ENCODE measurements at regions not wholly inside any gene's neighbourhood (a gene's known extent, or its start where the extent isn't known, plus 50 kb on each side); places are given as distances from the start of the nearest gene placed in this dataset.
A peak's percentile ranks its signal among the peaks of the same experiment; 100 is the strongest.

DNA sequence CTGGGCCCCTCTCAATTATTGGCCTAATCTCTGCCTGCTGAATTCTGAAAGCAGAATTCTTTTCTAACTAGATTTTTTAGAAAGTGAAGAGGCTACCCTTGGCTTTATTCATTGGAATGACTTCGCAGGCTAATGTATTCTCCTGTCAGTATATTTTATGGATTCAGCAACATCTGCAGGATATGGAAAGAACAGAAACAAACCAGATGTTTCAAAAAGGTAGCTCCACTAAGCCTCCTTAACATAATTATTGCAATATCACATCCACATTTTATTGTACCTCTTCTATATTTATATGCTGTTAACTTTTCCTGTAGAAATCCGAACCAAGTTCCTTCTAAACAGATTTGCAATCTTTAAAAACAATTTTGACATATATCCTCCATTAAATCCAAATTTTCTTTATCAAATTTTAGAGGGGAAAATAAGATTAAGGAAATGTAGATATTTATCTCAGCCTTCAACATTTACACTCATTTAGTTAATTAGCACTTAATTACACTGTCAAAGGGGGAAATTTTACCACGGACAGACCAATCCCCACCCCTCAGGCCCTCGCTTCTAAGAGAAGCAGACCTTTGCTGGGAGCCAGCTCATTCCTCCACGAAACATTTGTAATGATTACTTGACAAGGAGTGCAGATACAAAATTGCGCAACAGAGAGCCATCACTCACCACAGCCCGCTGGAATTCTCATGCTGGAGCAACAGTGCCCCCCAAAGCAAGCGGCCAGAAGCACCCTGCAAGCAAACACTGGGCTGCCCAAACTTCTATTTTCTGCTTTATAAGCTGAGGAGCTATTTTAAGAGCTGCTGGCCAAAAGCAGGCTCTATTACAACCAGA, 253.4 kb downstream of the ETAA1 start:
- Histone ChIP-seq H3K4me3 (ENCODE audit: low read length) (no peak overlapping the region), H3K27me3 (ENCODE audit: low read length) (peaks cover 7% of the 10 kb centered on the region; the same call in 1 of the 2 replicates), H3K9ac (ENCODE audit: low read length) (no peak overlapping the region), H3K9me2 (replicated peaks; ENCODE audit: insufficient read depth, low read length) (no peaks in the 10 kb centered on the region), H3K4me1 (ENCODE audit: low read length) (peaks cover 25% of the 10 kb centered on the region), H3K27ac (ENCODE audit: low read length) (no peak overlapping the region), H3K4me2 (ENCODE audit: low read depth, low read length, poor library complexity, severe bottlenecking) (peak overlapping the region; percentile 22), H4K20me1 (ENCODE audit: insufficient read depth, low read depth, low read length) (no peaks in the 10 kb centered on the region), H2AFZ (ENCODE audit: low read length) (0 out of 2 replicates have a peak overlapping the region, but pooled peaks have one; percentile 9), H3K36me3 (ENCODE audit: insufficient read depth, low read length) (no peaks in the 10 kb centered on the region), H3K79me2 (ENCODE audit: low read length) (no peaks in the 10 kb centered on the region), H3K9me3 (ENCODE audit: low read length) (peaks cover 8% of the 10 kb centered on the region)
- peak; percentile 86 for DNase-seq

DNA sequence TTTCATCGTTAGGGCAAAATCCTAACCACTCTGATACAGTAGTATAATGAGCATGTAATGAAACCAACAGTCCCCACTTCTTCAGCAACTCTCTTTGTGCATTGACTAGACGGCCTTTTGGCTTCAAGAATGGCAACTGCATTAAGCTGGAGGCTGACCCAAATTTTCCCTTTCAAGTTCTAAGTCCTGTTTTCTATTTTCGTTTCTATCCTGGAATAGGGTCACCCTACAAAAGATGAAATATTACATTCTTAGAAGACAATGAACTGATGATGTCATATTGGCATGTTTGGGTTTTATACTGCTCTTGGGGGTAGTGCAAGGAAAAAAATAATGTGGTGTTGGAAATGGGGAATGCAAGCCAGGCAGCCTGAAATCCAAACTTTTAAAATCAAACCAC, 254.4 kb downstream of the ETAA1 start:
- Histone ChIP-seq H3K4me2 (ENCODE audit: low read depth, low read length, poor library complexity, severe bottlenecking) (peak overlapping the region; percentile 22), H3K79me2 (ENCODE audit: low read length) (no peaks in the 10 kb centered on the region), H3K9ac (ENCODE audit: low read length) (no peak overlapping the region), H3K9me2 (replicated peaks; ENCODE audit: insufficient read depth, low read length) (no peaks in the 10 kb centered on the region), H3K27ac (ENCODE audit: low read length) (no peak overlapping the region), H4K20me1 (ENCODE audit: insufficient read depth, low read depth, low read length) (no peaks in the 10 kb centered on the region), H3K27me3 (ENCODE audit: low read length) (peaks cover 7% of the 10 kb centered on the region; the same call in 1 of the 2 replicates), H3K36me3 (ENCODE audit: insufficient read depth, low read length) (no peaks in the 10 kb centered on the region), H2AFZ (ENCODE audit: low read length) (peak overlapping the region; percentile 35), H3K9me3 (ENCODE audit: low read length) (peaks cover 8% of the 10 kb centered on the region), H3K4me3 (ENCODE audit: low read length) (no peak overlapping the region), H3K4me1 (ENCODE audit: low read length) (peaks cover 25% of the 10 kb centered on the region)
- peak; percentile 47 for DNase-seq

GRCh38 chr2:67652679-67653078, 255.5 kb downstream of the ETAA1 start:
- Histone ChIP-seq H3K9me2 (replicated peaks; ENCODE audit: insufficient read depth, low read length) (no peaks in the 10 kb centered on the region), H3K9me3 (ENCODE audit: low read length) (no peaks in the 10 kb centered on the region), H3K4me3 (ENCODE audit: low read length) (no peak overlapping the region), H4K20me1 (ENCODE audit: insufficient read depth, low read depth, low read length) (no peaks in the 10 kb centered on the region), H3K27ac (ENCODE audit: low read length) (no peak overlapping the region), H2AFZ (ENCODE audit: low read length) (no peak overlapping the region; the same call in 1 of the 2 replicates), H3K79me2 (ENCODE audit: low read length) (no peaks in the 10 kb centered on the region), H3K36me3 (ENCODE audit: insufficient read depth, low read length) (no peaks in the 10 kb centered on the region), H3K27me3 (ENCODE audit: low read length) (peaks cover 7% of the 10 kb centered on the region; the same call in 1 of the 2 replicates), H3K9ac (ENCODE audit: low read length) (no peak overlapping the region), H3K4me2 (ENCODE audit: low read depth, low read length, poor library complexity, severe bottlenecking) (no peak overlapping the region), H3K4me1 (ENCODE audit: low read length) (peaks cover 25% of the 10 kb centered on the region)
- DNase-seq = peak; percentile 51

- Histone ChIP-seq H3K27ac (ENCODE audit: low read length) (no peak overlapping the region), H4K20me1 (ENCODE audit: insufficient read depth, low read depth, low read length) (no peaks in the 10 kb centered on the region), H3K9me3 (ENCODE audit: low read length) (no peaks in the 10 kb centered on the region), H3K4me3 (ENCODE audit: low read length) (no peak overlapping the region), H3K36me3 (ENCODE audit: insufficient read depth, low read length) (no peaks in the 10 kb centered on the region), H3K9ac (ENCODE audit: low read length) (no peak overlapping the region), H2AFZ (ENCODE audit: low read length) (no peak overlapping the region), H3K27me3 (ENCODE audit: low read length) (peaks cover 14% of the 10 kb centered on the region; the same call in 1 of the 2 replicates), H3K4me1 (ENCODE audit: low read length) (peaks cover 11% of the 10 kb centered on the region; the same call in 1 of the 2 replicates), H3K79me2 (ENCODE audit: low read length) (no peaks in the 10 kb centered on the region), H3K9me2 (replicated peaks; ENCODE audit: insufficient read depth, low read length) (no peaks in the 10 kb centered on the region), H3K4me2 (ENCODE audit: low read depth, low read length, poor library complexity, severe bottlenecking) (no peak overlapping the region)
- no peak for DNase-seq
These were observed 259.7 kb downstream of the ETAA1 start for GRCh38 chr2:67656875-67657274.

- H3K9me2 ChIP-seq (replicated peaks; ENCODE audit: insufficient read depth, low read length) = no peaks in the 10 kb centered on the region
- DNase-seq = no peak
- no peak overlapping the region for H3K4me2 ChIP-seq (ENCODE audit: low read depth, low read length, poor library complexity, severe bottlenecking)
- H3K9me3 ChIP-seq (ENCODE audit: low read length) = no peaks in the 10 kb centered on the region
- no peaks in the 10 kb centered on the region for H3K79me2 ChIP-seq (ENCODE audit: low read length)
- H4K20me1 ChIP-seq (ENCODE audit: insufficient read depth, low read depth, low read length) = no peaks in the 10 kb centered on the region
- no peak overlapping the region for H3K9ac ChIP-seq (ENCODE audit: low read length)
- peaks cover 7% of the 10 kb centered on the region; the same call in 1 of the 2 replicates for H3K27me3 ChIP-seq (ENCODE audit: low read length)
- H3K4me3 ChIP-seq (ENCODE audit: low read length) = no peak overlapping the region
- H3K4me1 ChIP-seq (ENCODE audit: low read length) = no peaks in the 10 kb centered on the region
- no peaks in the 10 kb centered on the region for H3K36me3 ChIP-seq (ENCODE audit: insufficient read depth, low read length)
- H3K27ac ChIP-seq (ENCODE audit: low read length) = no peak overlapping the region
- H2AFZ ChIP-seq (ENCODE audit: low read length) = no peak overlapping the region
These were observed 261.7 kb downstream of the ETAA1 start for GRCh38 chr2:67658820-67659219.

DNA sequence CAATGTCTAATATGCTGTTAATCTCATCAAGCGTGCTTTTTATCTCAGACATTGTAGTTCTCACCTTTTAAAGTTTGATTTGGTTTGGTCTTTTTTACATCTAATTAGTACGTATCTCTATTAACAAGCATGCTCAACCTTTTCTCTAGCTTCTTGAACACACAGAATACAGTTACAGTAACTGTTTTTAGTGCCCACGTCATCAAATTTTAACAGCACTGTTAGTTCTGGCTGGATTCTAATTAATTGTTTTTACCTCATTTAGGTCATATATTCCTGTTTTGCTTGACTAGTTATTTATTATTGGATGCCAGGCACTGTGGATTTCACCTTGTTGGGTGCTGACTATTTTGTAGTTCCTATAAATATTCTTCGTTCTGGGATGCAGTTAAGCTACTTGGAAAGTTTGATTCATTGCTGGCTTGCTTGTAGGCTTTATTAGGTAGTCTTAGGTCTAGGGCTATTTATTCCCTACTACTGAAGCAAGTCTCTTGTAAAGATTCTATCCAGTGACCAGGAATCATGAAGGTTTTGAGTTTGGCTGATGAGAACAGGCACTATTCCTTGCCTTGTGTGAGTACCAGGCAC, 263.0 kb downstream of the ETAA1 start:
- no peaks in the 10 kb centered on the region for H3K36me3 ChIP-seq (ENCODE audit: insufficient read depth, low read length)
- no peaks in the 10 kb centered on the region for H3K79me2 ChIP-seq (ENCODE audit: low read length)

DNA sequence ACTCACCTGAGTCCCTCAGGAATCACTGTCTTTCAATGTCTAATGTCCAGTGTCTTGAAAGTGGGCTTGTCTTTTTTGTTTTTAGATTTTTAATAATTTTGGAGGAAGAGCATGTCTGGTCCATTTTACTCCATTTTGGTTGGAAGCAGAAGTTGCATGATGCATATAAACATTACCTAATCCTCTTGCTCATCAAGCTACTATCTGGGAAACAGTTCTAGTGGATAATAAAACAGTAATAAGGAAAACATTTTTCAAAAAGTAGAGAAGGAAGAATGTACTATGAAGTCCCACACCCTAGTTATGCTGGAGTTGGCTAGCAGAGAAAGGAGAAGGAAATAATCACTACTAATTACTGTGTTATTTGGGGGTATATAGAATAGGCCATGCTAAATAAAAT, 263.7 kb downstream of the ETAA1 start:
- H4K20me1 ChIP-seq (ENCODE audit: insufficient read depth, low read depth, low read length) = no peaks in the 10 kb centered on the region
- H3K9ac ChIP-seq (ENCODE audit: low read length) = no peak overlapping the region
- H3K27me3 ChIP-seq (ENCODE audit: low read length) = peaks cover 7% of the 10 kb centered on the region; the same call in 1 of the 2 replicates
- H3K4me1 ChIP-seq (ENCODE audit: low read length) = peaks cover 8% of the 10 kb centered on the region
- no peaks in the 10 kb centered on the region for H3K36me3 ChIP-seq (ENCODE audit: insufficient read depth, low read length)
- no peak overlapping the region for H3K27ac ChIP-seq (ENCODE audit: low read length)
- H3K9me2 ChIP-seq (replicated peaks; ENCODE audit: insufficient read depth, low read length) = no peaks in the 10 kb centered on the region
- no peak for DNase-seq
- H3K4me3 ChIP-seq (ENCODE audit: low read length) = no peak overlapping the region
- no peaks in the 10 kb centered on the region for H3K79me2 ChIP-seq (ENCODE audit: low read length)
- H3K9me3 ChIP-seq (ENCODE audit: low read length) = no peaks in the 10 kb centered on the region
- no peak overlapping the region for H2AFZ ChIP-seq (ENCODE audit: low read length)
- H3K4me2 ChIP-seq (ENCODE audit: low read depth, low read length, poor library complexity, severe bottlenecking) = no peak overlapping the region

More for the DNA sequence above, 263.0 kb downstream of the ETAA1 start:
- Histone ChIP-seq H3K4me2 (ENCODE audit: low read depth, low read length, poor library complexity, severe bottlenecking) (no peak overlapping the region), H3K27ac (ENCODE audit: low read length) (no peak overlapping the region), H3K4me3 (ENCODE audit: low read length) (no peak overlapping the region), H3K9me3 (ENCODE audit: low read length) (no peaks in the 10 kb centered on the region), H2AFZ (ENCODE audit: low read length) (peak overlapping the region; percentile 10; the same call in 1 of the 2 replicates), H3K9me2 (replicated peaks; ENCODE audit: insufficient read depth, low read length) (no peaks in the 10 kb centered on the region), H3K27me3 (ENCODE audit: low read length) (peaks cover 7% of the 10 kb centered on the region; the same call in 1 of the 2 replicates), H4K20me1 (ENCODE audit: insufficient read depth, low read depth, low read length) (no peaks in the 10 kb centered on the region), H3K4me1 (ENCODE audit: low read length) (peaks cover 6% of the 10 kb centered on the region), H3K9ac (ENCODE audit: low read length) (no peak overlapping the region)
- DNase-seq = no peak

GRCh38 chr2:67662222-67662621, 265.1 kb downstream of the ETAA1 start:
- Histone ChIP-seq H3K4me1 (ENCODE audit: low read length) (peaks cover 21% of the 10 kb centered on the region), H3K36me3 (ENCODE audit: insufficient read depth, low read length) (no peaks in the 10 kb centered on the region)

More at GRCh38 chr2:67662222-67662621, 265.1 kb downstream of the ETAA1 start:
- H3K9ac ChIP-seq (ENCODE audit: low read length) = no peak overlapping the region
- no peaks in the 10 kb centered on the region for H3K9me2 ChIP-seq (replicated peaks; ENCODE audit: insufficient read depth, low read length)
- DNase-seq = no peak
- H3K27ac ChIP-seq (ENCODE audit: low read length) = no peak overlapping the region
- no peaks in the 10 kb centered on the region for H4K20me1 ChIP-seq (ENCODE audit: insufficient read depth, low read depth, low read length)
- H2AFZ ChIP-seq (ENCODE audit: low read length) = no peak overlapping the region
- no peaks in the 10 kb centered on the region for H3K79me2 ChIP-seq (ENCODE audit: low read length)
- H3K4me3 ChIP-seq (ENCODE audit: low read length) = no peak overlapping the region
- no peaks in the 10 kb centered on the region for H3K9me3 ChIP-seq (ENCODE audit: low read length)
- H3K4me2 ChIP-seq (ENCODE audit: low read depth, low read length, poor library complexity, severe bottlenecking) = no peak overlapping the region
- H3K27me3 ChIP-seq (ENCODE audit: low read length) = peaks cover 7% of the 10 kb centered on the region; the same call in 1 of the 2 replicates

All from Karpas-422 (cell line).